ENCODE measurements at regions not wholly inside any gene's neighbourhood (a gene's known extent, or its start where the extent isn't known, plus 50 kb on each side); places are given as distances from the start of the nearest gene placed in this dataset.

DNA sequence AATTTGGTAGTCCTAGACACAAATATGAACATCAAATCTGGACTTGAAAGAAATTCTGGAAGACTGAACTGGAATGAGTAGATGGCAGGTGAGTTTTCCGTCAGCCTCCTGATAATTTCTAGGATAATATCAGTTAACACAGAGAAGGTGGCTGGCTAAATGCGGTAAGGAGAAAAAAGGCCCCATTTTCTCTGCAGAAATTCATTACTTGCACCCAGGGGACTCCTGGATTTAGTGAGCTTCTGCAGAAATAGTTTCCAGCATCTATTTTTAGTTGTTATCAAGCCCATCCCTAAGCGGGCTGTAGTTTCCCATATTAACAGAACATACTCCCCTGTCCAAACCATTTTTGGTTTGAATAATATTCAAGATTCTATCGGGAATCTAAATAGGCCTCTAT, 181.9 kb upstream of the TCERG1L start:
- Histone ChIP-seq H3K4me3 (no peak overlapping the region), H3K4me2 (no peak overlapping the region), H3K9me3 (no peaks in the 10 kb centered on the region), H3K27ac (no peak overlapping the region), H3K4me1 (no peaks in the 10 kb centered on the region)
- ATAC-seq = no peak
- WGBS (ENCODE audit: missing lambda C conversion rate) = 33% methylated on average over 4 of the region's 4 CpGs
- no peak for FAIRE-seq
- no peak for TF ChIP-seq HOXA7 (CRISPR knock-in tag; IDR thresholded peaks at IDR 0.05)
- TF ChIP-seq RCOR1 (IDR thresholded peaks at IDR 0.05; ENCODE audit: low read depth, low read length) = no peak
- no peak for TF ChIP-seq MYC (IDR thresholded peaks at IDR 0.05; ENCODE audit: borderline replicate concordance, low read length)
- no peak for TF ChIP-seq HDAC2 (IDR thresholded peaks at IDR 0.05)
- no peak for TF ChIP-seq CBX8 (IDR thresholded peaks at IDR 0.05)
- no peak for TF ChIP-seq POLR2A (IDR thresholded peaks at IDR 0.05; ENCODE audit: low read length)
- CTCF ChIA-PET = no interaction called here
- POLR2A ChIA-PET = no interaction called here
- DNase-seq (ENCODE audit: low read depth in 1 of 2, low spot score in 1 of 2) = no peak

DNA sequence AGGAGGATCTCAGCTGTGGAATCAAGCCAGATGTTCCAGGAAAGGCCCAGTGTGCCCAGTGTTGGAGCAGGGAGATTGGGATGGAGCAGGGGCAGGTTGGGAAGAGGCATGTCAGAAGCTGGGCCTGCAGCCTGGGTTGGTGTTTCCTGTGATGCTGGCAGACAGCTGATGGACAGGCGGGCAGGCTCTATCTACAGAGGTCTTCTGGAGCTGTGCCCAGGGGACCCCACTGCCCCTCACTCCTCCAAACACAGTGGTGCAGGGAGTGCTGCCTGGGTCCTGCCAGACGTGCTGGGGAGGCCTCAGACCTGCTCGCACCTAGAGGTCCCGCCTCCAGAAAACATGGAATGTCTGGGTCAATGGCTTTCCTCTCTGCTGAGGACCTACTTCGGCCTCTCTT, 182.9 kb upstream of the TCERG1L start:
- ChIA-PET CTCF (no interaction called here), POLR2A (no interaction called here)
- WGBS (ENCODE audit: missing lambda C conversion rate) = 4% methylated on average over 5 of the region's 5 CpGs
- Histone ChIP-seq H3K4me2 (no peak overlapping the region), H3K4me1 (no peaks in the 10 kb centered on the region), H3K9me3 (no peaks in the 10 kb centered on the region), H3K4me3 (no peak overlapping the region), H3K27ac (no peak overlapping the region)
- ATAC-seq (no peak), DNase-seq (ENCODE audit: low read depth in 1 of 2, low spot score in 1 of 2) (no peak), FAIRE-seq (no peak)
- TF ChIP-seq JUN (IDR thresholded peaks at IDR 0.05) (no peak), SMC3 (IDR thresholded peaks at IDR 0.05) (no peak)

DNA sequence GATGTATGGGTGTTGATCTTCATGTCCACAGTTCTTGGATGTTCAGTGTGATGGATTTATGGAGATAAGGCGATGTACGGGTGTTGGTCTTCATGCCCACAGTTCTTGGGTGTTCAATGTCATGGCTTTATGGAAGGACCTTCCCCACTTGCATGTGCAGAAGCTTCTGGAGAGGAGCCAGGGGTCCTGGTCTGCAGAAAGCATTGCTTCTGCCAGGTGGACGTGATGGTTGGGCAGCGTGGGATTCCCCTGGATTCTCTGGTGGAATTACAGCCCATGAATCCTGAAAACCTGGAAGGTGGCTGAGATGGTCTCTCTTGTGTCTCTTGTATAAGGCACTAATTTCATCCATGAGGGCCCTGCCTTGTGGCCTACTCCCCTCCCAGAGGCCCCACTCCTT, 183.7 kb upstream of the TCERG1L start:
- Histone ChIP-seq H3K9me3 (no peaks in the 10 kb centered on the region), H3K4me2 (no peak overlapping the region), H3K4me1 (no peaks in the 10 kb centered on the region), H3K27ac (no peak overlapping the region), H3K4me3 (no peak overlapping the region)
- TF ChIP-seq JUN (IDR thresholded peaks at IDR 0.05) (no peak), FOSL2 (IDR thresholded peaks at IDR 0.05) (no peak), FOSL2 (CRISPR knock-in tag; IDR thresholded peaks at IDR 0.05) (no peak), CBX8 (IDR thresholded peaks at IDR 0.05) (no peak), RARB (CRISPR knock-in tag; IDR thresholded peaks at IDR 0.05) (no peak), KDM1A (IDR thresholded peaks at IDR 0.05; ENCODE audit: low read depth) (no peak), ZC3H11A (IDR thresholded peaks at IDR 0.05) (no peak), KDM5A (IDR thresholded peaks at IDR 0.05) (no peak), RAD21 (conservative IDR thresholded peaks at IDR 0.05 in 1 of 2, IDR thresholded peaks at IDR 0.05 in 1 of 2) (no peak), POLR2A (IDR thresholded peaks at IDR 0.05; ENCODE audit: low read length) (no peak), EHF (CRISPR knock-in tag; IDR thresholded peaks at IDR 0.05) (no peak), HEYL (CRISPR knock-in tag; IDR thresholded peaks at IDR 0.05) (no peak), SMC3 (IDR thresholded peaks at IDR 0.05) (no peak), RCOR1 (IDR thresholded peaks at IDR 0.05; ENCODE audit: low read depth, low read length) (no peak), MAZ (IDR thresholded peaks at IDR 0.05; ENCODE audit: borderline replicate concordance, low read depth, low read length) (no peak), ZNF302 (CRISPR knock-in tag; IDR thresholded peaks at IDR 0.05) (no peak)
- TF ChIP-seq, protein P1, sequence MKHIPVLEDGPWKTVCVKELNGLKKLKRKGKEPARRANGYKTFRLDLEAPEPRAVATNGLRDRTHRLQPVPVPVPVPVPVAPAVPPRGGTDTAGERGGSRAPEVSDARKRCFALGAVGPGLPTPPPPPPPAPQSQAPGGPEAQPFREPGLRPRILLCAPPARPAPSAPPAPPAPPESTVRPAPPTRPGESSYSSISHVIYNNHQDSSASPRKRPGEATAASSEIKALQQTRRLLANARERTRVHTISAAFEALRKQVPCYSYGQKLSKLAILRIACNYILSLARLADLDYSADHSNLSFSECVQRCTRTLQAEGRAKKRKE (CRISPR knock-in tag; IDR thresholded peaks at IDR 0.05; ENCODE audit: low read depth) = no peak
- TF ChIP-seq, protein P2, sequence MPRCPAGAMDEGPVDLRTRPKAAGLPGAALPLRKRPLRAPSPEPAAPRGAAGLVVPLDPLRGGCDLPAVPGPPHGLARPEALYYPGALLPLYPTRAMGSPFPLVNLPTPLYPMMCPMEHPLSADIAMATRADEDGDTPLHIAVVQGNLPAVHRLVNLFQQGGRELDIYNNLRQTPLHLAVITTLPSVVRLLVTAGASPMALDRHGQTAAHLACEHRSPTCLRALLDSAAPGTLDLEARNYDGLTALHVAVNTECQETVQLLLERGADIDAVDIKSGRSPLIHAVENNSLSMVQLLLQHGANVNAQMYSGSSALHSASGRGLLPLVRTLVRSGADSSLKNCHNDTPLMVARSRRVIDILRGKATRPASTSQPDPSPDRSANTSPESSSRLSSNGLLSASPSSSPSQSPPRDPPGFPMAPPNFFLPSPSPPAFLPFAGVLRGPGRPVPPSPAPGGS (IDR thresholded peaks at IDR 0.05) = no peak
- ATAC-seq (no peak), DNase-seq (ENCODE audit: low read depth in 1 of 2, low spot score in 1 of 2) (no peak), FAIRE-seq (no peak)
- ChIA-PET POLR2A (no interaction called here), CTCF (no interaction called here)
- WGBS (ENCODE audit: missing lambda C conversion rate) = 2% methylated on average over 4 of the region's 4 CpGs

DNA sequence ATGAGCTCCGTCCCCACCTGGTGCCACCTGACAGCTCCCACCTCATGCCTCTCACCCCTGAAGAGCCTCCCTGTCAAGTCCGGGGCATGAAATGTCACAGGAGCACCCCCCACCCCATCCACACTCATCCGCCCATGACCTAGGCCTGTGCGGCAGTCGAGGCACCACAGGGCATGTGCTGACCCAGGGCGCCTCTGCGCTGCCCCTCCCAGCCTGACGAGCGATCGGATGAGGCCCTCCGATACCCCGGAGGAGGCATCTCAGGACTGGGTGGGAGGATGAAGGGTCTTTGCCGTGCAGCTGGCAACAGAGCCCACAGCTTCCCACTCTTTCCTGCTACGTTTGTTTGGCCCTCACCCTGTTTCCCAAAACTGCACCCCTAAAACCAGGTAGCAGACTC, 184.4 kb upstream of the TCERG1L start:
- no peaks in the 10 kb centered on the region for H3K9me3 ChIP-seq
- TF ChIP-seq TP53 (CRISPR knock-in tag; IDR thresholded peaks at IDR 0.05) (no peak), CHD2 (IDR thresholded peaks at IDR 0.05; ENCODE audit: low read length, partially characterized antibody) (no peak), NR3C1 (IDR thresholded peaks at IDR 0.05) (no peak), ZSCAN20 (CRISPR knock-in tag; IDR thresholded peaks at IDR 0.05) (no peak), SMC3 (IDR thresholded peaks at IDR 0.05) (no peak), JUN (IDR thresholded peaks at IDR 0.05) (no peak), EHMT2 (IDR thresholded peaks at IDR 0.05; ENCODE audit: low read depth) (no peak), NPAS2 (CRISPR knock-in tag; IDR thresholded peaks at IDR 0.05; ENCODE audit: borderline replicate concordance) (no peak), NFE2L2 (conservative IDR thresholded peaks at IDR 0.05; ENCODE audit: low read length) (no peak), CBX2 (IDR thresholded peaks at IDR 0.05; ENCODE audit: borderline replicate concordance, low read depth) (no peak), CBX8 (IDR thresholded peaks at IDR 0.05) (no peak), FOXS1 (CRISPR knock-in tag; IDR thresholded peaks at IDR 0.05) (no peak)
- TF ChIP-seq, protein P3, sequence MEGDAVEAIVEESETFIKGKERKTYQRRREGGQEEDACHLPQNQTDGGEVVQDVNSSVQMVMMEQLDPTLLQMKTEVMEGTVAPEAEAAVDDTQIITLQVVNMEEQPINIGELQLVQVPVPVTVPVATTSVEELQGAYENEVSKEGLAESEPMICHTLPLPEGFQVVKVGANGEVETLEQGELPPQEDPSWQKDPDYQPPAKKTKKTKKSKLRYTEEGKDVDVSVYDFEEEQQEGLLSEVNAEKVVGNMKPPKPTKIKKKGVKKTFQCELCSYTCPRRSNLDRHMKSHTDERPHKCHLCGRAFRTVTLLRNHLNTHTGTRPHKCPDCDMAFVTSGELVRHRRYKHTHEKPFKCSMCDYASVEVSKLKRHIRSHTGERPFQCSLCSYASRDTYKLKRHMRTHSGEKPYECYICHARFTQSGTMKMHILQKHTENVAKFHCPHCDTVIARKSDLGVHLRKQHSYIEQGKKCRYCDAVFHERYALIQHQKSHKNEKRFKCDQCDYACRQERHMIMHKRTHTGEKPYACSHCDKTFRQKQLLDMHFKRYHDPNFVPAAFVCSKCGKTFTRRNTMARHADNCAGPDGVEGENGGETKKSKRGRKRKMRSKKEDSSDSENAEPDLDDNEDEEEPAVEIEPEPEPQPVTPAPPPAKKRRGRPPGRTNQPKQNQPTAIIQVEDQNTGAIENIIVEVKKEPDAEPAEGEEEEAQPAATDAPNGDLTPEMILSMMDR (IDR thresholded peaks at IDR 0.05) = no peak
- TF ChIP-seq, protein P4, sequence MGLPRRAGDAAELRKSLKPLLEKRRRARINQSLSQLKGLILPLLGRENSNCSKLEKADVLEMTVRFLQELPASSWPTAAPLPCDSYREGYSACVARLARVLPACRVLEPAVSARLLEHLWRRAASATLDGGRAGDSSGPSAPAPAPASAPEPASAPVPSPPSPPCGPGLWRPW (IDR thresholded peaks at IDR 0.05) = no peak
- ChIA-PET POLR2A (no interaction called here), CTCF (no interaction called here)
- H3K4me3 ChIP-seq = no peak overlapping the region
- DNase-seq (ENCODE audit: low read depth in 1 of 2, low spot score in 1 of 2) = no peak
- H3K27ac ChIP-seq = no peak overlapping the region
- H3K4me1 ChIP-seq = no peaks in the 10 kb centered on the region
- FAIRE-seq = no peak
- WGBS (ENCODE audit: missing lambda C conversion rate) = 24% methylated on average over 11 of the region's 14 CpGs
- H3K4me2 ChIP-seq = no peak overlapping the region
- no peak for ATAC-seq
